HCEC 1CT (cell line): ENCODE measurements at regions not wholly inside any gene's neighbourhood (a gene's known extent, or its start where the extent isn't known, plus 50 kb on each side); places are given as distances from the start of the nearest gene placed in this dataset.
"Not testable (repeated sequence)": the region's sequence is repeated elsewhere in the genome, so short reads cannot be mapped to it uniquely, and the experiment has no call there.

Experiments
- DNase-seq: peaks from one replicate; pipeline ENCODE4 v3.0.0-alpha.2; 2017

DNA sequence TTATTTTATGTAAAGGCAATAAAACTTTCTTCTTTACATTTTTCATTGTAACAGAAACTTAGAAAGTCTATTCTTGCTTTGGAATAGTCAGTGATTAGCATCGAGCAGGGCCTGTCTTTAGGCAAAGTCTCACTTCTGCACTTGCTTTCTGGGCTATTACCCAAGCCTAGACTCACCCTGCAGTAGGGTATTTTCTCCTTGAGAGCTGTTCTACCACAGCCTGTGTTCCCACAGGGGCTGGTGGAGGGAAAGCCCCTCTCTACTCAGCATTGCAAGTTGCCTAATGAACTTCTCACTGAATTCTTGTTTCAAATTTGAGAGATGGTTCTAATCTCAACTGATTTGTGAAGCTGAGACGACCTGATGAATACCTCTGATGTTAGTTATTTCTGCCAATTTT lies 111.7 kb upstream of the KLHL14 start:
- no peak for DNase-seq

DNA sequence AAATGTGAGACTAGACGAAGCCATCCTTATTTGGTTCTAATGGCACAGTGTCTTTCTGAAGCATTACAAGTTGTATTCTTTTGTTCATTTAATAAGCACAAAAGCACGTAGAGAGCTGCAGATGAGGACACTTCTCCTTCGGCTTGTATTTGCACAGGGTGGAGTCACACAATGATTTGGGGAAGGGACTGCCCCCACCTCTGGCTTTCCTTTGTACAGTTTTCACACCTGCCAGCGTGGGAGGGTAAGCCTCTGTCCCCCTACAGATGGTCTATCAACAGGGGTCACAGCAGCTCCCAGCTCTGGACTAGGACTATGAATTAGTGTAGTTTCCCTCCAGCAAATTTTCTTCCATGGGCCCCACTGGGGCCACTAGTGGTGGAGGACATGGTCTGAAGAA lies 108.2 kb upstream of the KLHL14 start:
- no peak for DNase-seq

DNA sequence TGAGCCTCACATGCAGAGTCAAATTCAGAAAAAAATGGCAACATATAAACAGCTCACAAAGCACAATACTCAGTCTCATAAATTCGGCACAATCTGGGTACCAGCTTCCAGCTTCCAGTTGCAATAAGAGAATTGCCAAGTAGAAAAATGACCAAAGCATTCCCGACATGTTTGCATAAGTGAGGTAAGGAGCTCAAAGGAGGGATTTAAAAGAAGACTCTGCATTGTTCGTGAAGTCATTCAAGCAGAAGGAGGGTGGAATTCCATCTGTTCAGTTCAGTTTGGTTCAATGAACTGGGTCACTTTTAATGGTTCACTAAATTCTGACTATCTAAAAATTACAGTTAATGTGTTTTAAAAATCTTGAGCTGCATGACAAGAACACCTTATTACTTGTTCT lies 106.7 kb upstream of the KLHL14 start:
- DNase-seq: no peak

DNA sequence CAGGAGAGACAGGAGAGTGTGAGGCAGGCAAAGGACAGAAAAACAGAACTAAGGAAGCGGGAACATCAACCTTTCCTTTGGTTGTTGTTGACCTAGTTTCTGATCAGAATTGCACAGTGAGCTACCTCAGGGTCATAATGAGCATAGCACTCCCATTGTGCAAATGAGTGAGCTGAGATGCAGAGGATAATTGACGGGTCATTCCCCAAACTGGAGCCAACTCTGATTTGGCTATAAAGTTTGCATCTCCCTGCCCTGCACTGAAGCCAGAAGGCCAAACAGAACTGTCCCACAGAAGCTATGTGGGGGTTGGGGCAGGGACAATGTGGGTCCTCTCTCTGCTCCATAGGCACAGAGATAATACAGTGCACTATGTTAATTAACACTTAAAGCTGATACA lies 105.6 kb upstream of the KLHL14 start:
- DNase-seq: no peak

DNA sequence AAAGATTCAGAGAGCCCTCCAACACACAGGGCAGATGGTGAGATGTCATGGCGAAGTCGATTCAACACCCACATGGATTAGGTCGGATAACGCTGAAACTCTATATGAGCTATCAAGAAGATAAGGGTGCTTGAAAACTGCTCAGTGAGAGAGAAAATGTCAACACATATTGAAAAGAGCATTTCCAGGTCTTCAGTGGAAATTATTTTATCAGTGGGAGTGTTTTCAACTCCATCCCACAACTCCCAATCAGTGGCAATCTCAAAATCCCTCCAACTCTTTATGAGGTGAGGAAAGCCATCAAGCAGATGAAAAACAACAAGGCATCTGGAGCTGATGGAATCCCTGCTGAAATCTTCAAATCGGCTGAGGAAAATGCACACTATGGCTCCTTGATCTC lies 104.5 kb upstream of the KLHL14 start:
- DNase-seq: no peak

DNA sequence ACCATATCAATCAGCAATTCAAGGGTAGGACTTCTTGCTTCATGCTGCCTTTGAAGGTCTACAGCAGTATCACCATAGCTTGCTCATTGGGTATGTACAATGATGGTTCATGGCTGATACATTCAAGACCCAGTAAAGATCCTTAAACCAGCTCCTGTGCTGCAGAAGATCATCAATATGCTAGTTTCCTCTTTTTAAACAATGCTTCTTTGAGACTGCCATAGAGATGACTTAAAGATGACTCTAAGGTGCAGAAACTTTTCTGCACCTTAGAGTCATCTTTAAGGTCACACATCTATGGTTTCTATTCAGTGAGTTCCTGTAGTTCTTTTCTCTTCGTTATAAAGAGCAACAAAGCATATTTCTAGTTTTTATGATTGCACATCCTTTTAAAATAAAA lies 102.8 kb upstream of the KLHL14 start:
- DNase-seq: no peak

DNA sequence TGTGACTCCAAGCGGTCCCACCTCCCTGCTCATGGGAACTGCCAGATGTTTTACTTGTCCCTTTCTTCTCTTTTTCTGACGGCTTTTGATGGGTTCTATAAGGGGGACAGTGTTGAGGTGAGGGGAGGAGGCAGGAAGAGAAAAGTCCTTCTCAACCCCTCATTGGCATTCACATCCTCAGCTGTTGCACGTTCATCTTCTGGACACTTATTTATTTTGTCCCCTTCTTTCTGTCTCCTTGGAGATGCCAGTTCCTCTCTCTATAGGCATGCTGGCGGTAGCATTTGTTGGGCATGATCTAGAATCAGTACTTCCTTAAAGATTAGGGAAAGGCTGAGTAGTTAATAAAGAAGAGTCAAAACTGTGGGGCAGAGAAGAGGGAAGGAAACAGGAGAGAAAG lies 99.0 kb upstream of the KLHL14 start:
- no peak for DNase-seq

DNA sequence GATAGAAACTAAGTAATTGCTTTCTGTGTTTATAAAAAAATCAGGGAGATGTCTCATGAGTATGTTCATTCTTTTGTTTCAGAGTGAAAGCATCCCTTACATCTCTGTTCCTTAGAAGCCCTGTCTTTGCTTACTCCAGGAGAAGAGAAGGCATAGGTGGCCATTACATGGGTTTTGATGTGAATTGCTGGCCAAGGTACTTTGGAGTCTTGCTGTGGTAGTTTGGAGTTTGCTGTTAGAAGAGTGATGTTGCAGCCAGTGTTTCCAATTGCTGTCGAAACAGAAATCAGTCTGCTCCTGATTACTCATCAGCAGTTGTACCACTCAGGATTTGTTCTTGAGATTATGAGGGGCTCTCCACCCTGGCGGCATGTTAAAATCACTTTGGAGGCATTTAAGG lies 97.8 kb upstream of the KLHL14 start:
- DNase-seq: no peak

DNA sequence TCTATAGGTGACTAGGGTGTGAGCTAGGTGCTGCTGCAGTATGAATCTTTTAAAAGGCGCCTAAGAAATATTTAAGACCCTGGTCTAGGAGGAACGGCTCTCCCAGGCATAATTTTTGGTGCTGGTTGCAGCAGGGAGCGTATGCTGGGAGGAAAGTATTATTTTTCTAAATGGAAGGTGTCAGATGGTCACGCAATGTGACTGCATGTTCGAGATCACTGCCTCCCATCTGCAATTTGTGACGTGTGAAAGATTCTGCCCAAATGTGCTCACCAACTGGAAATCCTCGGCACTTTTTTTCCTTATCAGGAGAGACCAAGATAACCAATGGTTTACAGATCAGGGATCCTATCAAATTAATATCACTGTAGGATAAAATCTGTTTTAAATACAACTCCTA lies 95.6 kb upstream of the KLHL14 start:
- no peak for DNase-seq

DNA sequence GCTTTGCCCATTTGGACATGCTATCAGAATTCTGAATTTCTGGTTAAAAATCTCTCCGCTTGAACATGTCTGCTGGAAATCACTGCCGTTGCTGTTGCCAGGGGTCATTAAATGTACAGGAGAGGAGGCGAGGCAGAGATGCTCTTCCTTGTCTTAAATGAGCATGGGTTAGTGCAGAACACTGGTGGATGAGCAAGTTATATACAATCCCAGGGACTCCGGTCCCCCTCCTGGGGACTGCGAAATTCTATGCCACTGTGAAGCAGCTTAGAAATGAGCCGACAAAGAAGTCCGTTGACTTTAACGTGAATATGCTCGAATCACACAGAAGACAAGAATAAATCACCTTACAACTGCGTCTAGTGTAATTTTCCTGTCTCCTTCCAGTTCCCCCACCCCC lies 95.1 kb upstream of the KLHL14 start:
- no peak for DNase-seq

DNA sequence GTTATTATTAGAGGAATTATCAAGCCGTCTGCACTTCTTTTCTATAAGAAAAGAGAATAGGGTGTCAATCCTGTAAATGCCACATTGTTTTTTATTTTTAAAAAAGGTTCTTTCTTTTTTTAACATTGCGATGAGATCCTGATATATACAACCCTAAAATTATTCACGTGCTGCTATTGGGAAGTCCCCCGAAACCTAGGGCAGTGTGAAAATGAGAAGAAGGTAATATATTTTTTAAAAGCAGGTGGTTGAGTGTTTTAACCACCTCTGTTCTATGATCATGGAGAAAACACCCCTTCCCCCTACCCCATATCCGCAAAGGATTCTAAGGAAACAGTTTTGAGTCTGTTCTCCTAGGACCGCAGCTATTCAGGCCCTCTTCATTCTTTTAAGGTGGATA lies 94.5 kb upstream of the KLHL14 start:
- DNase-seq: no peak

DNA sequence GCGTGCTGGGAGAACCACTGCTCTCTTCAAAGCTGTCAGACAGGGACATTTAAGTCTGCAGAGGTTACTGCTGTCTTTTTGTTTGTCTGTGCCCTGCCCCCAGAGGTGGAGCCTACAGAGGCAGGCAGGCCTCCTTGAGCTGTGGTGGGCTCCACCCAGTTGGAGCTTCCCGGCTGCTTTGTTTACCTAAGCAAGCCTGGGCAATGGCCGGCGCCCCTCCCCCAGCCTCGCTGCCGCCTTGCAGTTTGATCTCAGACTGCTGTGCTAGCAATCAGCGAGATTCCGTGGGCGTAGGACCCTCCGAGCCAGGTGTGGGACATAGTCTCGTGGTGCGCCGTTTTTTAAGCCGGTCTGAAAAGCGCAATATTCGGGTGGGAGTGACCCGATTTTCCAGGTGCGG lies 89.2 kb upstream of the KLHL14 start:
- not testable (repeated sequence) for DNase-seq

DNA sequence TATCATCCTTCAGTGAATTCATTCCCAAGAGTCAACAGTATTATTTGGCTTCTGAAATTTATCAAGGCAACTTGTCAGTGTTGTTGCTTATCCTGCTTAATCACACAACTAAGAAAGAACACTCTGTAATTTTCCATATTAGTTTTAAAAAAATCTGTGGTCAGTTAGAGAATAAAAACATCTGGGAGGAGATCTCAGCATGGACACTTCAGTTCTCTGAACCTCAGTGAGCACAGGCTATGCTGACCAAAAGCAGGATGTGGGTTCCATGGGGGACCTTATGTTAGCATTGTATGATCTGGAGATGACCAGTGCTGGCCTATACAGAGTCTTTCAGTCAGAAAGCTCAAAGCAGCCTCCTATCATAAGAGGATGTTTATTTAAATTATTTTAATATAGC lies 79.1 kb upstream of the KLHL14 start:
- no peak for DNase-seq

DNA sequence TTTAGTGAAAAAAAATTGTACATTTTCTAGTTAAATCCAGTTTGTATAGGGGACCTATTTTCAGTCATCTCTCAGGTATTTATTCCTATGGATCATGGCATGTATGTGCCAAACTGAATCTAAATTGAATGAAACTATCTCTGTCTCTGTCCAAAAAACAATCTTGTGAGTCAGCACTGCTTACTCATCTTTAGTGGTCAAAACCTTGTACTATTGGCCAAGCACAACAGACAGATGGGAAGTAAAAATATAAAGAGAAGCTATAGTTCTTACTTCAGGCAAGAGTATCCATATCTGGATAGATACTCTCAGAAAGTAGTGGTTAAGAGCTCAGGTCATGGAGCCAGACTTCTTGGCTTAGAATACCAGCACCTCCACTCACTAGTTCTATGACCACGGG lies 76.0 kb upstream of the KLHL14 start:
- DNase-seq: peak; percentile 4

DNA sequence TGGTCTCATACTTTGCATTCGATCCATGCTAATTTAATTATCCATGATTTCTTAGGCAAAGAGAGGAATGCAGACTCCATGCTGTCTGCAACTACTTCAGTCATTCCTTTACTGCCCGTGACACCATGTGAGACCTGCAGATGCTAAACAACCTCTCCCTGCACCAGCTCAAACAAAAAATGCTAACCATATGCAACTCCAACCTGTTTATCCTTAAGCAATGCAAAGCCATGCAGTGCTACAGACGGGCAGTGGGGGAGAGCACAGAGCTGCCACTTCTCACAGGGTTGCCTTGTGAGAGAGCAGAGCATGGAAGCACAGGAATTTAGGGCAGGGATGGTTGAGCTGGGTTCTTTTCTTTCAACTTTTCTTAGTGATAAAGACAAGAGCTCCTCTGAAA lies 74.9 kb upstream of the KLHL14 start:
- no peak for DNase-seq

DNA sequence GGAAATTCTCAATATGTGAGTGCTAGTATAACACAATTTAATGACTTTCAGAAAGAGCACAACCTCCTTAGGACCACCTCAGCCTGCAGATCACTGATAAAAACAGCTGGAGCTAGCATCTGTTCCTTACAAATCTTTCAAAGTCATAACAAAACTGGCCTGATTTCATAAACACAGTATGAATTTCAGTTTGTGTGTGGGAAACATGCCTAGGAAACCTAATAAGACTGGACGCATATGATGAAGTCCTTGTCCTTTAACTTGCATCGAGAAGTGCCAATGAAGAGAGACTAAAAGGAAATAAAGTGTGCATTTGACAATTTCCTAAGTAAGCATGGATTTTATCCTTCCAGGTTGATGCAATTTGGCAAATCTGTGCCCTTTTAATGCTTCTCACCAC lies 74.1 kb upstream of the KLHL14 start:
- DNase-seq: no peak

DNA sequence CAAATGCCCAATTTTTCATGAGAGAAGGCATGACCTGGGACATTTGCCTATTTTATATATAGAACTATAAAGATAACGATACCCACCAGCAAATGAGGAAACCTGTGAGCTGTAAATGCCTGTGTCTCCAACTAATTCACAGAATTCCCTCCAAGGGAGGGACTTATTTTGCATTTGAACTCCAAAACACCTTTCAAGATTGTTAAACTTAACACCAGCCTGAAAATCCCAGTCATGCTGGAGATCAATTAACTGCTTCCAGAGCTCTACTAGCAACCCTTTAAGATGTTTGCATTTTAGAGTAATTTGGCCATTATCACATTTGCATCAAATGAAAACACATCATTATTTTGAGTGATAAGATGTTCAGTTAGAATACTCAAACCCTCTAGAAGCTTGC lies 68.1 kb upstream of the KLHL14 start:
- no peak for DNase-seq

DNA sequence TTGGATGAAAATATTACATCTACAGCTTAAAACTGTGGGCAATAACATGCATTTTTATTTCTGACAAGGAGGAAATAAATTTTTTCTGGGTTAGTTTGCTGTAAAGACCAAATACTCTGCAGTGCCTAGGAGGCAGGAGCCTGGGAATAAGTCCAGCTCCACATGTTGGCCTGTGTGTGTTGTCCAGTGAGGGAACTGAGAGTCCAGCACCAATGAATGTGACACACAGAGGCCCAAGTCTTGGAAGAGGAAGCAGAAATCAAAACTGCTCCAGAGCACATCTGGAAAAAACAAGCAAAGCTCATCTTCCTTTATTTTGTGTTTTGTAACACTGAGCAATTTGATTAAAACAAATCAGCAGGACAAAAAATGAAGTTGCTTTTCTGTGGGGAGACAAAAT lies 63.1 kb upstream of the KLHL14 start:
- no peak for DNase-seq

DNA sequence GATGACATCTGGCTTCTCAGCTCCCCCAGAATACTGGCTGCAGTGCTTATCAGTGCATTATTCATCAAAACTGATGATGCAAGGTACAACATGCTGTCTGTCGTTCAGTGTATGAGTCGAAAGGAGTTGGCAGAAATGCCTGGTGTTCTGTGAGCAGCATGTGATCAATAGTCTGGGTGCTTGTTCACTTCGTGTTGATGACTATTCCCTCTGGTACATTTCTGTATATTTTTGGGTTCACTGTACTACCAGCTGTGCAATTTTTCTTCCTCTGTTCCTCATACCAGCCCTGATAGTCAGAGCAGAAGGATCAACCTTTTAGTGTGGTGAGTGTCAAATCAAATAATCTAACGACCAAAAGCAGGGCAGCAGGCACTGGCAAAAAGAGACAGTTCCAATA lies 59.0 kb upstream of the KLHL14 start:
- peak; percentile 57 for DNase-seq

DNA sequence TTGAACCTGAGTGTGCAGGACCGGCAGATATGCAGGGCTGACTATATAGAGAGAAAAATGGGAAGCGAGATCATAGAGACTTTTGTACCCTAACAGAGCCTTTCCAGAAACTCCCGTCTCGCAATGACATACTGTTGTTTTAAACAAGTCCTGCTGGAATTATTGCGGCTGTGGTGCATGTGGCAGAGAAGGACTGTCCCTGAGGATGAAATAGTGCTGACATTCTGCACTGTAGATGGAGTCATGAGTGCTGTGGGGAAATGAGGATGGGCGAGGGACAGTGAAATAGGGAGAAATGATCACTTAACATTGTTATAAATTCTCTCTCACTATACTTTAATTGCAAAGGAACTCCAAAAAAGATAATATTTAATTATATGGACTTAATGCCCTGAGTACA lies 50.4 kb upstream of the KLHL14 start:
- DNase-seq: no peak
